ENCODE measurements at regions not wholly inside any gene's neighbourhood (a gene's known extent, or its start where the extent isn't known, plus 50 kb on each side); places are given as distances from the start of the nearest gene placed in this dataset.

- H3F3A ChIP-seq (ENCODE audit: control insufficient read depth, insufficient read depth), result no peaks in the 10 kb centered on the region
- H3K27ac ChIP-seq (ENCODE audit: low read depth, low read length), result no peak overlapping the region
- no peaks in the 10 kb centered on the region for H3K4me1 ChIP-seq (ENCODE audit: control insufficient read depth, low read length)
- no peaks in the 10 kb centered on the region for H4K20me1 ChIP-seq (ENCODE audit: control insufficient read depth, insufficient read depth, low read depth, low read length)
- no peaks in the 10 kb centered on the region for H3K27me3 ChIP-seq (ENCODE audit: control insufficient read depth, low read length)
- H3K36me3 ChIP-seq (ENCODE audit: control insufficient read depth, low read length), result no peaks in the 10 kb centered on the region
- H3K4me3 ChIP-seq (ENCODE audit: low read length), result no peak overlapping the region
- H3K9me3 ChIP-seq (ENCODE audit: control insufficient read depth, insufficient read depth, low read length), result no peaks in the 10 kb centered on the region
- no peak overlapping the region for H3K4me2 ChIP-seq (ENCODE audit: low read length)
- H3K79me2 ChIP-seq (ENCODE audit: control insufficient read depth, low read length), result no peaks in the 10 kb centered on the region
- TF ChIP-seq CTCF (IDR thresholded peaks at IDR 0.05; ENCODE audit: low read depth, low read length, poor library complexity, severe bottlenecking), result no peak
- TF ChIP-seq EZH2phosphoT487 (IDR thresholded peaks at IDR 0.05; ENCODE audit: borderline replicate concordance, low read length), result no peak
- H3K9me2 ChIP-seq (replicated peaks; ENCODE audit: control insufficient read depth, low read length), result no peaks in the 10 kb centered on the region
These were observed 1001.0 kb upstream of the TENM4 start for GRCh38 chr11:80441821-80442220.

GRCh38 chr11:80440835-80441234 lies 1000.0 kb upstream of the TENM4 start:
- no peak overlapping the region for H3K4me2 ChIP-seq (ENCODE audit: low read length)
- no peaks in the 10 kb centered on the region for H3K36me3 ChIP-seq (ENCODE audit: control insufficient read depth, low read length)
- H3K9me2 ChIP-seq (replicated peaks; ENCODE audit: control insufficient read depth, low read length), result no peaks in the 10 kb centered on the region
- H3K79me2 ChIP-seq (ENCODE audit: control insufficient read depth, low read length), result no peaks in the 10 kb centered on the region
- H3F3A ChIP-seq (ENCODE audit: control insufficient read depth, insufficient read depth), result no peaks in the 10 kb centered on the region
- no peaks in the 10 kb centered on the region for H4K20me1 ChIP-seq (ENCODE audit: control insufficient read depth, insufficient read depth, low read depth, low read length)
- H3K9me3 ChIP-seq (ENCODE audit: control insufficient read depth, insufficient read depth, low read length), result no peaks in the 10 kb centered on the region
- TF ChIP-seq CTCF (IDR thresholded peaks at IDR 0.05; ENCODE audit: low read depth, low read length, poor library complexity, severe bottlenecking), result no peak
- no peak for TF ChIP-seq EZH2phosphoT487 (IDR thresholded peaks at IDR 0.05; ENCODE audit: borderline replicate concordance, low read length)
- H3K27me3 ChIP-seq (ENCODE audit: control insufficient read depth, low read length), result no peaks in the 10 kb centered on the region
- H3K4me3 ChIP-seq (ENCODE audit: low read length), result no peak overlapping the region
- no peak overlapping the region for H3K27ac ChIP-seq (ENCODE audit: low read depth, low read length)
- H3K4me1 ChIP-seq (ENCODE audit: control insufficient read depth, low read length), result no peaks in the 10 kb centered on the region

GRCh38 chr11:80436547-80436946 lies 995.7 kb upstream of the TENM4 start:
- Histone ChIP-seq H3K27me3 (ENCODE audit: control insufficient read depth, low read length) (no peaks in the 10 kb centered on the region), H3K4me3 (ENCODE audit: low read length) (no peak overlapping the region), H3K4me2 (ENCODE audit: low read length) (no peak overlapping the region), H3K27ac (ENCODE audit: low read depth, low read length) (no peak overlapping the region), H3K9me3 (ENCODE audit: control insufficient read depth, insufficient read depth, low read length) (no peaks in the 10 kb centered on the region), H3K79me2 (ENCODE audit: control insufficient read depth, low read length) (no peaks in the 10 kb centered on the region), H4K20me1 (ENCODE audit: control insufficient read depth, insufficient read depth, low read depth, low read length) (no peaks in the 10 kb centered on the region), H3K36me3 (ENCODE audit: control insufficient read depth, low read length) (no peaks in the 10 kb centered on the region), H3K4me1 (ENCODE audit: control insufficient read depth, low read length) (no peaks in the 10 kb centered on the region), H3F3A (ENCODE audit: control insufficient read depth, insufficient read depth) (no peaks in the 10 kb centered on the region), H3K9me2 (replicated peaks; ENCODE audit: control insufficient read depth, low read length) (no peaks in the 10 kb centered on the region)
- TF ChIP-seq CTCF (IDR thresholded peaks at IDR 0.05; ENCODE audit: low read depth, low read length, poor library complexity, severe bottlenecking), result no peak
- TF ChIP-seq EZH2phosphoT487 (IDR thresholded peaks at IDR 0.05; ENCODE audit: borderline replicate concordance, low read length), result no peak

- Histone ChIP-seq H3K36me3 (ENCODE audit: control insufficient read depth, low read length) (no peaks in the 10 kb centered on the region), H3F3A (ENCODE audit: control insufficient read depth, insufficient read depth) (no peaks in the 10 kb centered on the region), H3K9me2 (replicated peaks; ENCODE audit: control insufficient read depth, low read length) (no peaks in the 10 kb centered on the region), H4K20me1 (ENCODE audit: control insufficient read depth, insufficient read depth, low read depth, low read length) (no peaks in the 10 kb centered on the region), H3K9me3 (ENCODE audit: control insufficient read depth, insufficient read depth, low read length) (no peaks in the 10 kb centered on the region), H3K79me2 (ENCODE audit: control insufficient read depth, low read length) (no peaks in the 10 kb centered on the region), H3K4me3 (ENCODE audit: low read length) (no peak overlapping the region), H3K4me2 (ENCODE audit: low read length) (no peak overlapping the region), H3K27me3 (ENCODE audit: control insufficient read depth, low read length) (no peaks in the 10 kb centered on the region), H3K4me1 (ENCODE audit: control insufficient read depth, low read length) (no peaks in the 10 kb centered on the region), H3K27ac (ENCODE audit: low read depth, low read length) (no peak overlapping the region)
- TF ChIP-seq CTCF (IDR thresholded peaks at IDR 0.05; ENCODE audit: low read depth, low read length, poor library complexity, severe bottlenecking) (no peak), EZH2phosphoT487 (IDR thresholded peaks at IDR 0.05; ENCODE audit: borderline replicate concordance, low read length) (no peak)
These were observed 994.5 kb upstream of the TENM4 start for GRCh38 chr11:80435345-80435744.
